22Rv1 (cell line): ENCODE measurements at regions not wholly inside any gene's neighbourhood (a gene's known extent, or its start where the extent isn't known, plus 50 kb on each side); places are given as distances from the start of the nearest gene placed in this dataset.
"Not testable (repeated sequence)": the region's sequence is repeated elsewhere in the genome, so short reads cannot be mapped to it uniquely, and the experiment has no call there.

Experiments used
- CTCF ChIP-seq: fragments of 450-650 bp; IDR thresholded peaks from 2 replicates; pipeline ENCODE4 v1.5.1; 2017; ENCODE audit warnings: mild to moderate bottlenecking
- ZFX ChIP-seq: fragments of 450-650 bp; IDR thresholded peaks from 2 replicates; pipeline ENCODE4 v1.6.1; 2017; ENCODE audit warnings: antibody characterized with exemption, borderline replicate concordance

DNA sequence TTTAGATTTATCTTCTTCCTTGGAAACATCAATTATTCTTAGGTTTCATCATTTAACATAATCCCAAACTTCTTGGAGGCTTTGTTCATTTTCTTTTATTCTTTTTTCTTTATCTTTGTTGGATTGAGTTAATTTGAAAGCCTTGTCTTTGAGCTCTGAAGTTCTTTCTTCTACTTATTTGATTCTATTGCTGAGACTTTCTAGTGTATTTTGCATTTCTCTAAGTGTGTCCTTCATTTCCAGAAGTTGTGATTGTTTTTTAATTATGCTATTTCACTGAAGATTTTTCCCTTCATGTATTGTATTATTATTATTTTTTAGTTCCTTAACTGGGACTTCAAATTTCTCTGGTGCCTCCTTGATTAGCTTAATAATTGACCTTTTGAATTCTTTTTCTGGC, 103.1 kb upstream of the SGIP1 start:
- TF ChIP-seq CTCF, ZFX: not testable (repeated sequence)
